Stimulated activated CD8-positive, alpha-beta memory T cell treated with anti-CD3 and anti-CD28 coated beads, Interleukin-15, amount 100 ng/mL, for 4 hours (primary cell): ENCODE measurements at regions not wholly inside any gene's neighbourhood (a gene's known extent, or its start where the extent isn't known, plus 50 kb on each side); places are given as distances from the start of the nearest gene placed in this dataset.
"Not testable (repeated sequence)": the region's sequence is repeated elsewhere in the genome, so short reads cannot be mapped to it uniquely, and the experiment has no call there.

ENCODE experiments used
- DNase-seq, 2 donors: peaks; one replicate each; pipeline ENCODE4 v3.0.0-alpha.2; 2020; ENCODE audit warnings: low read depth in 2 of 2

- DNase-seq: no peak
These were observed 118.9 kb downstream of the GATA3 start for GRCh38 chr10:8173243-8173865.

- no peak for DNase-seq
These were observed 119.4 kb downstream of the GATA3 start for GRCh38 chr10:8173866-8174243.

GRCh38 chr10:8174762-8175161 is 120.3 kb downstream of the GATA3 start:
- no peak for DNase-seq

DNA sequence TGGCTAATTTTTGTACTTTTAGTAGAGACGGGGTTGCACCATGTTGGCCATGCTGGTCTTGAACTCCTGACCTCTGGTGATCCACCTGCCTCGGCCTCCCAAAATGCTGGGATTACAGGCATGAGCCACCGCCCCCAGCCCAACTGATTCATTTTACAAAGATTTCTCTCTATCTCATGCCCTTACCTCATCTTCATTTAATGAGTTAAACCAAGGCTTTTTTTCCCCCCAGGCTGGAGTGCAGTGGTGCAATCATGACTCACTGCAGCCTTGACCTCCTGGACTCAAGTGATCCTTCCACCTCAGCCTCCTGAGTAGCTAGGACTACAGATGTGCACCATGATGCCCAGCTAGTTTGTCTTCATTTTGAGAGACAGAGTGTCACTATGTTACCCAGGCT is 123.0 kb downstream of the GATA3 start:
- not testable (repeated sequence) for DNase-seq

- not testable (repeated sequence) for DNase-seq
These were observed 125.3 kb downstream of the GATA3 start for GRCh38 chr10:8179773-8180172.

GRCh38 chr10:8180360-8181109 is 126.0 kb downstream of the GATA3 start:
- no peak for DNase-seq

DNA sequence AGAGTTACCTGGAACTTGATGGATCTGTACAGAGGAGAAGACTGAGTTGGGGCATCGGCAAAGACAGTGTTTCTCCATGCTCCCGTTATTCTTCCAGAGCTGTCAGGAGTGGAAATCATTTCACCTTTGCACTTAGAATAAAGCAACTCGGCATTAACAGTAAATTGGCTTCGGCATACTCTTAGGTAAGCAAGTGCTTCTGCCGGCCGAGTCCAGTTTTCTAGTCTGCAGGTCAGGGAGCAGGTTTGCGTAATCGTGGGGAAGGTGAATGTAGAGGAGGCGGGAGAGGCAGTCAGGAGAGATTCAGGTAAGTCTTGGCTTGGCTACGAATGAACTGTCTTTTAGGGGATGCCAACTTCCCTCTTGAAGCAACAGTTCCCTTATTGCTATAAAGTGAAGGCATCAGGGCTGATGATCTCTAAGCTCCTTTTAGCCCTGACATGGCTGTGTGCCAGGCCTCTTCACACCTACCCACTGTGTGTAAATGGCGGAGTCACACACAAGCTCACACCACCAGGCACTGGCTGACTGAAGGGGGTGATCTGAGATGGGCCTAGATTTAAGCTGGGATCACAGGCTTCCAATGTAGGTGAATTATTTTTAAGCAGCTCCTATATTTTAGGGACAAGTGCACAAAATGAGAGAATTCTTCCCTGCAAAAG is 127.1 kb downstream of the GATA3 start:
- DNase-seq: no peak

DNA sequence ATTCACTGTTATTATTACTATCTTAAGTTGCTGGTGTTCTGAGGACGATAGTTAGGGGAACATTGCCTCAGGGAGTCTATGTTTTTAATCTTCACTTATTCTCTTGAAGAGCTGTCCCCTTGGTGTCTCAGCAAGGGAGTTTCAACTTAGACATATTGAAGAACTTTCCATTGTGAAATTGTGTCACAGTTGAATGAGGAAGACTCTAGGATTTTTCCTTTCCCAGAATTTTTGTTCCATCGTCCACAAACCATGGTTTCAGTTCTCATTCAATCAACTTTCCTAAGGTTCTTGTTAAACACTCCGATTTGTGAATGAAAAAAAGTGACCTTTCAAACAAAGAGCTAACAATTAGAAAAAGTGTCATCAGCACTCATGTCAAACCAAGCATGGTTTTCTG is 128.3 kb downstream of the GATA3 start:
- no peak for DNase-seq

DNA sequence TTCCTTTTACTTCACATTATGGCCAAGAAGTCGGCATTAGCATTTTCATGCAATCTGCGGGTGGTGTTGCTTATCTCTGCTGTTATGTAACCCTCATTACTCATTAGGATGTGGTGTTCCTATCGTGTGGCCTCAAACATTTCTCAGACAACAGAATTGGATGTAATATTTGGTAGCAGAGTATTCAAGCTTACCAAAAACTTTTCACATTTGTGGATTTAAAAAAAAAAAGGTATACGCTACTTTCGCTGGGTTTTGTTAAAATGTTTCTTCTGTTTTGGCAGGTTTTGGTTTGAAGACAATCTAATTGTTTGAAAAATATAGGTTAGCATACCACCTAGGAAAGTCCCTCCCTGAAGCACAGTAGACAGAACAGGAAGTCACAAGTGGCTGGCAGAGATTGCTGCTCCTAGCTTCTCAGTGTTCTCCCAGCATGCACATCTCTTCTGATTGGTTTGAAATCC is 128.8 kb downstream of the GATA3 start:
- peak in 1 of 2 donors; percentile 3 for DNase-seq

- no peak for DNase-seq
These were observed 132.7 kb downstream of the GATA3 start for GRCh38 chr10:8187171-8187666.

DNA sequence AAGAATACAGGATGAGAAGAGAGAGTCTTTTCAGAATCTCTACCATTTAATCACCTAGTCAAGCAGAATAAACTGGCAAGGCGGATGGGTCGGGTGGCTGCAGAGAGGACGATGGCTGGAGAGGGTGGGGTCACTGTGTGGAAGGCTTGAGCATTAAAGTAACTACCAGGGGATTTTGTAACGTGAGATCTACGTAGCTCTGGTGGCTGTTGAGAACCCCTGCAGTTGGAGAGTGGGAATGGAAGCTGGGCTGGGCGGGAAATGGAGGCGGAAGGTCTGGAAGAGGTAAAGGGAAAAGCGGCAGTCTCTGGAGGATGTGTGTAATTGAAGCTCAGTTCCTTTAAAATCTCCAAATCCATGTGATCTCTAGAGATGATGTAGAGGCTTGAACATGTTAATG is 135.0 kb downstream of the GATA3 start:
- no peak for DNase-seq

GRCh38 chr10:8192301-8192700 is 137.8 kb downstream of the GATA3 start:
- DNase-seq: no peak

DNA sequence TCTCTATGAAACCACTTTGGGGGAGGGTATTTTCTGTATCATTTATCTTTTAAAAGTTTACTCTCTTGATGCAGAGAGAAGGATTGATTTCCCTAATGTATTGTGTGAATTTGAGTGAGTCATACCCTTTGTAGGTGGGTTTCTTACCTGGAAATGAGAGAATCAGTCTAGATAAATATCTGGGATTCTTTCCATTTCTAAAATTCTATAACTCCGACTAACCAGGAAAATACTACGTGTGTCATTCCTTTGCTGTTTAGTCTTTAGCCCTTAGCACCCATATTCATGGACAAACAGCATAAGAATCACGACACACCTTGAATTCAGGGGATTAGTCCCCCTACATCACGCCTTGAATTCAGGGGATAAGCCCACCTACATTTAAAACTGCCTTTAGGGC is 139.1 kb downstream of the GATA3 start:
- no peak for DNase-seq

DNA sequence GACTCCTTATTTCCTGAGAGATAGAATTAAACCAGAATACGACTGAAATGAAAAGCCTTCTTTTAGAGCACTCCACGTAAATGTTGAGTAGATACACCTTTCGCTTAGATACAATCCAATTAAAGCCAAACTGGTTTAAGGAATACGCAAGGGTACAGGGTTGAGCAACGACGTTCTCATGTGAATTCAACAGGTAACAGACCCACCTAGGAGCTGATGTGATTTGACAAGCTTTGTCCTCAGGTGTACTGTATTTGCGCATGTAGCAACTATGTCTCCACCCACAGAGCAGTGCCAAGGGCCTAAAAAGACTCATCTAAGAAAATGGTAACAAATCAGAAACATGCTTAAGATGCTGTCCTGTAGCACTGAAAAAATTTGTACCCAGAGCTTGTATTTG is 139.6 kb downstream of the GATA3 start:
- DNase-seq: no peak

GRCh38 chr10:8206882-8207281 is 152.4 kb downstream of the GATA3 start:
- DNase-seq: no peak

GRCh38 chr10:8211631-8212030 is 157.1 kb downstream of the GATA3 start:
- no peak for DNase-seq

- DNase-seq: no peak
These were observed 159.2 kb downstream of the GATA3 start for GRCh38 chr10:8213735-8214134.

GRCh38 chr10:8214587-8214986 is 160.1 kb downstream of the GATA3 start:
- DNase-seq: no peak

DNA sequence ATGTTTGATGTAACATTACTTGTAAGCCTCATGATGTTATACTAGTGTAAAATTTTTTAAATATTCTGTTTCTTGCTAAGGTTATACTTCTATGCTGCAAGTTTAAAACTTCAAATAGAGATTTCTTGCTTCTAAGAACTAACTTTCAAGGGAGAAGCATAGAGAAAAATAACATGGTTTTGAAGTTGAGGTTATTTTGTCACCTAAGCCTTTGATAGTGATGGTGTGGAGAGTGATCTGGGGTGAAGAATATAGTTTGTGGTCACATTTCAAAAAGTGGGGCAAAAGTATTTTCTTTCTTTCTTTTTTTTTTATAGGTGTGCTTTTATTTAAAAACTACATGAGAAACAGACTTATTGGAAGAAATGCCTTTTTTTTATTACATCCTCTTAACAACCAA is 162.4 kb downstream of the GATA3 start:
- DNase-seq: no peak

- DNase-seq: no peak
These were observed 167.0 kb downstream of the GATA3 start for GRCh38 chr10:8221451-8221850.

GRCh38 chr10:8224591-8224990 is 170.1 kb downstream of the GATA3 start:
- no peak for DNase-seq

DNA sequence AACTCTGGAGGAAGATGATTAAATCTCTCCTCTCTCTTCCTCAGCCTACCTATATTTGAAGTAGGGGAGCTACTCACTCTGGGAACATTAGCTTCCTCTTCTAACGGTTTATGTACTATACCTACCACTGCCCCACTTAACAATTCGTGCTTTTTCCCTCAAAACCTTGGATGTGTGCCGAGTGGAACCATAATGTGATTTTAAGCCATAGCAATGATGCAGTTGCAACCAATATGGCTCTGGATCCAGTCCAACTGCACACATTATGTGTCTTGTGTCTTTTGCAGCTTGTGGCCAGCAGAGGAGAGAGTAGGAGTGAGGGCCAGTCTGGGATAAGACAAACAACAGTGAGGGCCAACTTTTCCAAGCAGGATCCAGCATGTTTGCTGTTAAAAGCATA is 170.7 kb downstream of the GATA3 start:
- DNase-seq: no peak

- DNase-seq: no peak
These were observed 172.8 kb downstream of the GATA3 start for GRCh38 chr10:8227246-8227645.
